ENCODE measurements at regions not wholly inside any gene's neighbourhood (a gene's known extent, or its start where the extent isn't known, plus 50 kb on each side); places are given as distances from the start of the nearest gene placed in this dataset.
"Not testable (repeated sequence)": the region's sequence is repeated elsewhere in the genome, so short reads cannot be mapped to it uniquely, and the experiment has no call there.

GRCh38 chr5:67770431-67771025, 445.0 kb upstream of the PIK3R1 start:
- Histone ChIP-seq H3K27me3 (ENCODE audit: control insufficient read depth in 1 of 2, insufficient read depth in 2 of 2, low read length in 2 of 2) (no peaks in the 10 kb centered on the region), H3K36me3 (ENCODE audit: control insufficient read depth in 2 of 2, insufficient read depth in 2 of 2, low read length in 1 of 2) (no peaks in the 10 kb centered on the region), H3K4me3 (ENCODE audit: low read depth in 1 of 2, low read length in 2 of 2) (no peak overlapping the region), H3K4me1 (ENCODE audit: control insufficient read depth in 2 of 2, insufficient read depth in 2 of 2, low read length in 1 of 2) (peaks cover 0 to 3% of the 10 kb centered on the region in 2 donors), H3K27ac (ENCODE audit: low read depth in 2 of 2, low read length in 1 of 2) (no peak overlapping the region), H3K9me3 (ENCODE audit: control insufficient read depth in 2 of 2, insufficient read depth in 1 of 2, low read depth in 1 of 2, low read length in 1 of 2) (no peaks in the 10 kb centered on the region)
- 58 to 69% methylated on average over 5 of the region's 5 CpGs for WGBS, 2 donors

DNA sequence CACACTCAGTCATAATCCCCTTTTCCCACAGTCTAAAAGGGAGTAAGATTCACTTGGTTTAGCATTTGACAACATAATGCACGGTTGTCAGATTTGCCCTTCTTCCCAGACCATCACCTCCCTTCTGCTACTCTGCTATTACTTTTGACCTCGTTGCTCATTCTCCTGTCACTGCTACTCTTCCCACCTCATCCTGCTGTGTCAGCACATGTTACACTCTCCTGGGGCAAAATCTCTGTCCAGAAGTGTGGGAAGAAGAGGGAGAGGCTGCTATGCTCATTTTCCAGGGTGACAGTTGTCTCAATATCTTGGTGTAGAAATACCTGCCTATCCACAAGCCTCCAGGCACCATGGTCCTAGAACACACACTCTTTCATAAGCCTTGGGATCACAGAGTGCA, 449.9 kb upstream of the PIK3R1 start:
- Histone ChIP-seq H3K36me3 (ENCODE audit: control insufficient read depth in 2 of 2, insufficient read depth in 2 of 2, low read length in 1 of 2) (no peaks in the 10 kb centered on the region), H3K27me3 (ENCODE audit: control insufficient read depth in 1 of 2, insufficient read depth in 2 of 2, low read length in 2 of 2) (no peaks in the 10 kb centered on the region), H3K4me3 (ENCODE audit: low read depth in 1 of 2, low read length in 2 of 2) (no peak overlapping the region), H3K4me1 (ENCODE audit: control insufficient read depth in 2 of 2, insufficient read depth in 2 of 2, low read length in 1 of 2) (peaks cover 0 to 3% of the 10 kb centered on the region in 2 donors), H3K27ac (ENCODE audit: low read depth in 2 of 2, low read length in 1 of 2) (no peak overlapping the region), H3K9me3 (ENCODE audit: control insufficient read depth in 2 of 2, insufficient read depth in 1 of 2, low read depth in 1 of 2, low read length in 1 of 2) (no peaks in the 10 kb centered on the region)
- 62 to 72% methylated on average over 2 of the region's 2 CpGs for WGBS, 2 donors

DNA sequence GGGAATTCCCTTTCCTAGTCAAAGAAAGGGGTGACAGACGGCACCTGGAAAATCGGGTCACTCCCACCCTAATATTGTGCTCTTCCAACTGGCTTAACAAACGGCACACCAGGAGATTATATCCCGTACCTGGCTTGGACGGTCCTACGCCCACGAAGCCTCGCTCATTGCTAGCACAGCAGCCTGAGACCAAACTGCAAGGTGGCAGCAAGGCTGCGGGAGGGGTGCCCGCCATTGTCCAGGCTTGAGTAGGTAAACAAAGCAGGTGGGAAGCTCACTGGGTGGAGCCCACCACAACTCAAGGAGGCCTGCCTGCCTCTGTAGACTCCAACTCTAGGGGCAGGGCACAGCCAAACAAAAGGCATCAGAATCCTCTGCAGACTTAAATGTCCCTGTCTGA, 457.8 kb upstream of the PIK3R1 start:
- WGBS, 2 donors = 95 to 96% methylated on average over 10 of the region's 10 CpGs
- not testable (repeated sequence) for H3K27me3 ChIP-seq (ENCODE audit: control insufficient read depth in 1 of 2, insufficient read depth in 2 of 2, low read length in 2 of 2); H3K4me3 ChIP-seq (ENCODE audit: low read depth in 1 of 2, low read length in 2 of 2); H3K9me3 ChIP-seq (ENCODE audit: control insufficient read depth in 2 of 2, insufficient read depth in 1 of 2, low read depth in 1 of 2, low read length in 1 of 2); H3K4me1 ChIP-seq (ENCODE audit: control insufficient read depth in 2 of 2, insufficient read depth in 2 of 2, low read length in 1 of 2); H3K27ac ChIP-seq (ENCODE audit: low read depth in 2 of 2, low read length in 1 of 2); H3K36me3 ChIP-seq (ENCODE audit: control insufficient read depth in 2 of 2, insufficient read depth in 2 of 2, low read length in 1 of 2)

- Histone ChIP-seq H3K27ac (ENCODE audit: low read depth in 2 of 2, low read length in 1 of 2) (no peak overlapping the region), H3K4me3 (ENCODE audit: low read depth in 1 of 2, low read length in 2 of 2) (no peak overlapping the region), H3K27me3 (ENCODE audit: control insufficient read depth in 1 of 2, insufficient read depth in 2 of 2, low read length in 2 of 2) (no peaks in the 10 kb centered on the region), H3K4me1 (ENCODE audit: control insufficient read depth in 2 of 2, insufficient read depth in 2 of 2, low read length in 1 of 2) (no peaks in the 10 kb centered on the region), H3K36me3 (ENCODE audit: control insufficient read depth in 2 of 2, insufficient read depth in 2 of 2, low read length in 1 of 2) (no peaks in the 10 kb centered on the region), H3K9me3 (ENCODE audit: control insufficient read depth in 2 of 2, insufficient read depth in 1 of 2, low read depth in 1 of 2, low read length in 1 of 2) (no peaks in the 10 kb centered on the region)
- WGBS, 2 donors = 92 to 95% methylated on average over 2 of the region's 2 CpGs
Observed at GRCh38 chr5:67752357-67752708, 463.2 kb upstream of the PIK3R1 start.

GRCh38 chr5:67748165-67748690, 467.3 kb upstream of the PIK3R1 start:
- no peaks in the 10 kb centered on the region for H3K27me3 ChIP-seq (ENCODE audit: control insufficient read depth in 1 of 2, insufficient read depth in 2 of 2, low read length in 2 of 2)
- no peak overlapping the region for H3K4me3 ChIP-seq (ENCODE audit: low read depth in 1 of 2, low read length in 2 of 2)
- whole genome bisulfite sequencing, 2 donors = 52 to 79% methylated on average over 1 of the region's 1 CpG
- H3K27ac ChIP-seq (ENCODE audit: low read depth in 2 of 2, low read length in 1 of 2) = no peak overlapping the region
- H3K36me3 ChIP-seq (ENCODE audit: control insufficient read depth in 2 of 2, insufficient read depth in 2 of 2, low read length in 1 of 2) = no peaks in the 10 kb centered on the region
- no peaks in the 10 kb centered on the region for H3K4me1 ChIP-seq (ENCODE audit: control insufficient read depth in 2 of 2, insufficient read depth in 2 of 2, low read length in 1 of 2)
- no peaks in the 10 kb centered on the region for H3K9me3 ChIP-seq (ENCODE audit: control insufficient read depth in 2 of 2, insufficient read depth in 1 of 2, low read depth in 1 of 2, low read length in 1 of 2)

- Histone ChIP-seq H3K27ac (ENCODE audit: low read depth in 2 of 2, low read length in 1 of 2) (no peak overlapping the region), H3K4me3 (ENCODE audit: low read depth in 1 of 2, low read length in 2 of 2) (no peak overlapping the region), H3K9me3 (ENCODE audit: control insufficient read depth in 2 of 2, insufficient read depth in 1 of 2, low read depth in 1 of 2, low read length in 1 of 2) (no peaks in the 10 kb centered on the region), H3K36me3 (ENCODE audit: control insufficient read depth in 2 of 2, insufficient read depth in 2 of 2, low read length in 1 of 2) (no peaks in the 10 kb centered on the region), H3K27me3 (ENCODE audit: control insufficient read depth in 1 of 2, insufficient read depth in 2 of 2, low read length in 2 of 2) (no peaks in the 10 kb centered on the region), H3K4me1 (ENCODE audit: control insufficient read depth in 2 of 2, insufficient read depth in 2 of 2, low read length in 1 of 2) (no peaks in the 10 kb centered on the region)
- WGBS, 2 donors = 83 to 86% methylated on average over 1 of the region's 1 CpG
Observed at GRCh38 chr5:67747096-67747495, 468.5 kb upstream of the PIK3R1 start.

DNA sequence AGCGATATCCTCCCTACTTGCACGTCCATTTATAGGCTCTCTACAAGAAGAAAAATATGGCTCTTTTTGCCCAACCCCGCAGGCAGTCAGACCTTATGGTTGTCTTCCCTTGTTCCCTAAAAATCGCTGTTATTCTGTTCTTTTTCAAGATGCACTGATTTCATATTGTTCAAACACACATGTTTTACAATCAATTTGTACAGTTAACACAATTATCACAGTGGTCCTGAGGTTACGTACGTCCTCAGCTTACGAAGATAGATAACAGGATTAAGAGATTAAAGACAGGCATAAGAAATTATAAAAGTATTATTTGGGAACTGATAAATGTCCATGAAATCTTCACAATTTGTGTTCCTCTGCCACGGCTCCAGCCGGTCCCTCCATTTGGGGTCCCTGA, 468.9 kb upstream of the PIK3R1 start:
- H3K36me3 ChIP-seq (ENCODE audit: control insufficient read depth in 2 of 2, insufficient read depth in 2 of 2, low read length in 1 of 2); H3K4me1 ChIP-seq (ENCODE audit: control insufficient read depth in 2 of 2, insufficient read depth in 2 of 2, low read length in 1 of 2); H3K4me3 ChIP-seq (ENCODE audit: low read depth in 1 of 2, low read length in 2 of 2); H3K9me3 ChIP-seq (ENCODE audit: control insufficient read depth in 2 of 2, insufficient read depth in 1 of 2, low read depth in 1 of 2, low read length in 1 of 2); H3K27ac ChIP-seq (ENCODE audit: low read depth in 2 of 2, low read length in 1 of 2); H3K27me3 ChIP-seq (ENCODE audit: control insufficient read depth in 1 of 2, insufficient read depth in 2 of 2, low read length in 2 of 2): not testable (repeated sequence)
- 92 to 96% methylated on average over 9 of the region's 9 CpGs for WGBS, 2 donors

DNA sequence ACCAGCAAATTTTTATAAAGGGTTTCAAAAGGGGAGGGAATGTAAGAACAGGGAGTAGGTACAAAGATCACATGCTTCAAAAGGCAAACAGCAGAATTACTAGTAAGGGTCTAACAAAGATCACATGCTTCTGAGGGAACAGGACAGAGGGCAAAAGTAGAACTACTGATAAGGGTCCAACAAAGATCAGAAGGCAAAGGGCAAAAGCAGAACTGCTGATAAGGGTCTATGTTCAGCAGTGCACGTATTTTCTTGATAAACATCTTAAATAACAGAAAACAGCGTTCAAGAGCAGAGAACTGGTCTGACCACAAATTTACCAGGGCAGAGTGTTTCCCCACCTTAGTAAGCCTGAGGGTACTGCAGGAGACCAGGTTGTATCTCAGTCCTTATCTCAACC, 469.5 kb upstream of the PIK3R1 start:
- H3K27me3 ChIP-seq (ENCODE audit: control insufficient read depth in 1 of 2, insufficient read depth in 2 of 2, low read length in 2 of 2) = no peaks in the 10 kb centered on the region
- H3K9me3 ChIP-seq (ENCODE audit: control insufficient read depth in 2 of 2, insufficient read depth in 1 of 2, low read depth in 1 of 2, low read length in 1 of 2) = no peaks in the 10 kb centered on the region
- H3K36me3 ChIP-seq (ENCODE audit: control insufficient read depth in 2 of 2, insufficient read depth in 2 of 2, low read length in 1 of 2) = no peaks in the 10 kb centered on the region
- WGBS, 2 donors = 84 to 92% methylated on average over 2 of the region's 2 CpGs
- no peak overlapping the region for H3K4me3 ChIP-seq (ENCODE audit: low read depth in 1 of 2, low read length in 2 of 2)
- H3K4me1 ChIP-seq (ENCODE audit: control insufficient read depth in 2 of 2, insufficient read depth in 2 of 2, low read length in 1 of 2) = no peaks in the 10 kb centered on the region
- H3K27ac ChIP-seq (ENCODE audit: low read depth in 2 of 2, low read length in 1 of 2) = no peak overlapping the region

DNA sequence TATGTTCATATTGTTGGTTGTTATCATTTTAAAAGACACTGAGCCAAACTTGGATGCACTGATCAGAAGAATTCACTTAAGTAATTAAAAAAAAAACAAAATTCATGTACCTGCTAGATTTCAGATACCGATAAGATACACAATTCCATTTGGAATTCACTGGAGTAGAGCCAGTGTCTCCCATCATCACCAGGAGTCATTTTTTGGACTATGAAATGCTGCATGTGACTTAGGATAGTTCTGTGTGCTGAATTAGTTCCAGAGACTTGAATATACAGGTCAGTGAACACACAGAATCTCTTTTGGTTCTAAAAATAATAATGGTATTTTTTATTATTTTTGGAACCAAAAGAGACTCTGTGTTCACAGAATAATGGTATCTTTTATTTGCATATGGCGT, 482.6 kb upstream of the PIK3R1 start:
- WGBS, 2 donors = 85% methylated on average over 2 of the region's 2 CpGs
- H3K27ac ChIP-seq (ENCODE audit: low read depth in 2 of 2, low read length in 1 of 2) = no peak overlapping the region
- H3K27me3 ChIP-seq (ENCODE audit: control insufficient read depth in 1 of 2, insufficient read depth in 2 of 2, low read length in 2 of 2) = no peaks in the 10 kb centered on the region
- H3K4me1 ChIP-seq (ENCODE audit: control insufficient read depth in 2 of 2, insufficient read depth in 2 of 2, low read length in 1 of 2) = no peaks in the 10 kb centered on the region
- no peak overlapping the region for H3K4me3 ChIP-seq (ENCODE audit: low read depth in 1 of 2, low read length in 2 of 2)
- H3K9me3 ChIP-seq (ENCODE audit: control insufficient read depth in 2 of 2, insufficient read depth in 1 of 2, low read depth in 1 of 2, low read length in 1 of 2) = no peaks in the 10 kb centered on the region
- H3K36me3 ChIP-seq (ENCODE audit: control insufficient read depth in 2 of 2, insufficient read depth in 2 of 2, low read length in 1 of 2) = no peaks in the 10 kb centered on the region

- Histone ChIP-seq H3K27me3 (ENCODE audit: control insufficient read depth in 1 of 2, insufficient read depth in 2 of 2, low read length in 2 of 2) (no peaks in the 10 kb centered on the region), H3K9me3 (ENCODE audit: control insufficient read depth in 2 of 2, insufficient read depth in 1 of 2, low read depth in 1 of 2, low read length in 1 of 2) (no peaks in the 10 kb centered on the region), H3K36me3 (ENCODE audit: control insufficient read depth in 2 of 2, insufficient read depth in 2 of 2, low read length in 1 of 2) (no peaks in the 10 kb centered on the region), H3K4me3 (ENCODE audit: low read depth in 1 of 2, low read length in 2 of 2) (no peak overlapping the region), H3K27ac (ENCODE audit: low read depth in 2 of 2, low read length in 1 of 2) (no peak overlapping the region), H3K4me1 (ENCODE audit: control insufficient read depth in 2 of 2, insufficient read depth in 2 of 2, low read length in 1 of 2) (no peaks in the 10 kb centered on the region)
Observed at GRCh38 chr5:67732471-67732870, 483.1 kb upstream of the PIK3R1 start.
